ENCODE measurements at regions not wholly inside any gene's neighbourhood (a gene's known extent, or its start where the extent isn't known, plus 50 kb on each side); places are given as distances from the start of the nearest gene placed in this dataset.

- no peaks in the 10 kb centered on the region for H3K4me1 Mint-ChIP-seq
- H3K27ac ChIP-seq (ENCODE audit: insufficient read depth, low read length, poor library complexity, severe bottlenecking) = no peak overlapping the region
- no peak overlapping the region for H3K4me3 Mint-ChIP-seq
- no peak for ATAC-seq (ENCODE audit: low read depth in 2 of 2)
- no peak overlapping the region for H3K4me3 ChIP-seq (ENCODE audit: low read depth, low read length)
- H3K9me3 ChIP-seq (ENCODE audit: control insufficient read depth in 2 of 2, low read length in 2 of 2) = no peaks in the 10 kb centered on the region
- no peaks in the 10 kb centered on the region for H3K9me3 Mint-ChIP-seq
- H3K27me3 ChIP-seq (ENCODE audit: control insufficient read depth, insufficient read depth, low read length) = peaks cover 2% of the 10 kb centered on the region
- DNase-seq = no peak
- H3K36me3 ChIP-seq (ENCODE audit: control insufficient read depth, insufficient read depth, low read length) = no peaks in the 10 kb centered on the region
- H3K27me3 Mint-ChIP-seq = no peaks in the 10 kb centered on the region
- H3K27ac Mint-ChIP-seq = no peak overlapping the region
- no peaks in the 10 kb centered on the region for H3K4me1 ChIP-seq (ENCODE audit: control insufficient read depth, insufficient read depth, low read length, poor library complexity, severe bottlenecking)
- H3K36me3 Mint-ChIP-seq = no peaks in the 10 kb centered on the region
These were observed 51.5 kb downstream of the IRAG1 start for GRCh38 chr11:10641912-10642697.

- Histone ChIP-seq H3K27ac (ENCODE audit: insufficient read depth, low read length, poor library complexity, severe bottlenecking) (no peak overlapping the region), H3K4me3 (ENCODE audit: low read depth, low read length) (no peak overlapping the region), H3K9me3 (ENCODE audit: control insufficient read depth in 2 of 2, low read length in 2 of 2) (no peaks in the 10 kb centered on the region), H3K27me3 (ENCODE audit: control insufficient read depth, insufficient read depth, low read length) (peaks cover 2% of the 10 kb centered on the region), H3K4me1 (ENCODE audit: control insufficient read depth, insufficient read depth, low read length, poor library complexity, severe bottlenecking) (no peaks in the 10 kb centered on the region), H3K36me3 (ENCODE audit: control insufficient read depth, insufficient read depth, low read length) (no peaks in the 10 kb centered on the region)
- Mint-ChIP-seq H3K27ac (no peak overlapping the region), H3K27me3 (no peaks in the 10 kb centered on the region), H3K36me3 (no peaks in the 10 kb centered on the region), H3K4me1 (no peaks in the 10 kb centered on the region), H3K4me3 (no peak overlapping the region), H3K9me3 (no peaks in the 10 kb centered on the region)
- DNase-seq = no peak
- no peak for ATAC-seq (ENCODE audit: low read depth in 2 of 2)
These were observed 52.2 kb downstream of the IRAG1 start for GRCh38 chr11:10641177-10641911.

- Mint-ChIP-seq H3K4me1 (no peaks in the 10 kb centered on the region), H3K4me3 (no peak overlapping the region), H3K36me3 (no peaks in the 10 kb centered on the region), H3K9me3 (no peaks in the 10 kb centered on the region), H3K27ac (no peak overlapping the region), H3K27me3 (no peaks in the 10 kb centered on the region)
- Histone ChIP-seq H3K27me3 (ENCODE audit: control insufficient read depth, insufficient read depth, low read length) (peaks cover 2% of the 10 kb centered on the region), H3K36me3 (ENCODE audit: control insufficient read depth, insufficient read depth, low read length) (no peaks in the 10 kb centered on the region), H3K4me3 (ENCODE audit: low read depth, low read length) (no peak overlapping the region), H3K4me1 (ENCODE audit: control insufficient read depth, insufficient read depth, low read length, poor library complexity, severe bottlenecking) (no peaks in the 10 kb centered on the region), H3K27ac (ENCODE audit: insufficient read depth, low read length, poor library complexity, severe bottlenecking) (no peak overlapping the region), H3K9me3 (ENCODE audit: control insufficient read depth in 2 of 2, low read length in 2 of 2) (no peaks in the 10 kb centered on the region)
- DNase-seq = no peak
- no peak for ATAC-seq (ENCODE audit: low read depth in 2 of 2)
These were observed 53.2 kb downstream of the IRAG1 start for GRCh38 chr11:10640308-10640707.

- Histone ChIP-seq H3K27ac (ENCODE audit: insufficient read depth, low read length, poor library complexity, severe bottlenecking) (no peak overlapping the region), H3K4me1 (ENCODE audit: control insufficient read depth, insufficient read depth, low read length, poor library complexity, severe bottlenecking) (no peaks in the 10 kb centered on the region), H3K4me3 (ENCODE audit: low read depth, low read length) (no peak overlapping the region), H3K36me3 (ENCODE audit: control insufficient read depth, insufficient read depth, low read length) (no peaks in the 10 kb centered on the region), H3K9me3 (ENCODE audit: control insufficient read depth in 2 of 2, low read length in 2 of 2) (no peaks in the 10 kb centered on the region), H3K27me3 (ENCODE audit: control insufficient read depth, insufficient read depth, low read length) (peaks cover 3% of the 10 kb centered on the region)
- Mint-ChIP-seq H3K36me3 (no peaks in the 10 kb centered on the region), H3K4me3 (no peak overlapping the region), H3K27ac (peak overlapping the region in 1 of 3 donors; percentile 76), H3K4me1 (no peaks in the 10 kb centered on the region), H3K27me3 (no peaks in the 10 kb centered on the region), H3K9me3 (no peaks in the 10 kb centered on the region)
- ATAC-seq (ENCODE audit: low read depth in 2 of 2) (no peak), DNase-seq (no peak)
These were observed 54.2 kb downstream of the IRAG1 start for GRCh38 chr11:10639350-10639749.

GRCh38 chr11:10638316-10638925, 55.1 kb downstream of the IRAG1 start:
- no peak overlapping the region for H3K27ac ChIP-seq (ENCODE audit: insufficient read depth, low read length, poor library complexity, severe bottlenecking)
- no peaks in the 10 kb centered on the region for H3K36me3 ChIP-seq (ENCODE audit: control insufficient read depth, insufficient read depth, low read length)
- Mint-ChIP-seq H3K4me1 (no peaks in the 10 kb centered on the region), H3K4me3 (no peak overlapping the region), H3K9me3 (no peaks in the 10 kb centered on the region), H3K27ac (no peak overlapping the region), H3K36me3 (no peaks in the 10 kb centered on the region), H3K27me3 (no peaks in the 10 kb centered on the region)
- peaks cover 4% of the 10 kb centered on the region for H3K27me3 ChIP-seq (ENCODE audit: control insufficient read depth, insufficient read depth, low read length)
- no peak overlapping the region for H3K4me3 ChIP-seq (ENCODE audit: low read depth, low read length)
- ATAC-seq (ENCODE audit: low read depth in 2 of 2) (no peak), DNase-seq (no peak)
- no peaks in the 10 kb centered on the region for H3K9me3 ChIP-seq (ENCODE audit: control insufficient read depth in 2 of 2, low read length in 2 of 2)
- no peaks in the 10 kb centered on the region for H3K4me1 ChIP-seq (ENCODE audit: control insufficient read depth, insufficient read depth, low read length, poor library complexity, severe bottlenecking)

GRCh38 chr11:10637731-10638151, 55.8 kb downstream of the IRAG1 start:
- Histone ChIP-seq H3K36me3 (ENCODE audit: control insufficient read depth, insufficient read depth, low read length) (no peaks in the 10 kb centered on the region), H3K4me3 (ENCODE audit: low read depth, low read length) (no peak overlapping the region), H3K4me1 (ENCODE audit: control insufficient read depth, insufficient read depth, low read length, poor library complexity, severe bottlenecking) (no peaks in the 10 kb centered on the region), H3K9me3 (ENCODE audit: control insufficient read depth in 2 of 2, low read length in 2 of 2) (no peaks in the 10 kb centered on the region), H3K27me3 (ENCODE audit: control insufficient read depth, insufficient read depth, low read length) (peaks cover 4% of the 10 kb centered on the region), H3K27ac (ENCODE audit: insufficient read depth, low read length, poor library complexity, severe bottlenecking) (no peak overlapping the region)
- no peak overlapping the region for H3K27ac Mint-ChIP-seq
- DNase-seq (no peak), ATAC-seq (ENCODE audit: low read depth in 2 of 2) (no peak)
- no peaks in the 10 kb centered on the region for H3K27me3 Mint-ChIP-seq
- no peak overlapping the region for H3K4me3 Mint-ChIP-seq
- no peaks in the 10 kb centered on the region for H3K36me3 Mint-ChIP-seq
- no peaks in the 10 kb centered on the region for H3K4me1 Mint-ChIP-seq
- H3K9me3 Mint-ChIP-seq = no peaks in the 10 kb centered on the region

- no peak overlapping the region for H3K27ac Mint-ChIP-seq
These were observed 59.1 kb downstream of the IRAG1 start for GRCh38 chr11:10634407-10634806.

More at GRCh38 chr11:10634407-10634806, 59.1 kb downstream of the IRAG1 start:
- H3K4me1 Mint-ChIP-seq = no peaks in the 10 kb centered on the region
- H3K27me3 ChIP-seq (ENCODE audit: control insufficient read depth, insufficient read depth, low read length) = peaks cover 4% of the 10 kb centered on the region
- H3K27ac ChIP-seq (ENCODE audit: insufficient read depth, low read length, poor library complexity, severe bottlenecking) = no peak overlapping the region
- no peaks in the 10 kb centered on the region for H3K9me3 ChIP-seq (ENCODE audit: control insufficient read depth in 2 of 2, low read length in 2 of 2)
- no peak for ATAC-seq (ENCODE audit: low read depth in 2 of 2)
- H3K4me3 Mint-ChIP-seq = no peak overlapping the region
- H3K9me3 Mint-ChIP-seq = no peaks in the 10 kb centered on the region
- no peak overlapping the region for H3K4me3 ChIP-seq (ENCODE audit: low read depth, low read length)
- no peaks in the 10 kb centered on the region for H3K27me3 Mint-ChIP-seq
- H3K4me1 ChIP-seq (ENCODE audit: control insufficient read depth, insufficient read depth, low read length, poor library complexity, severe bottlenecking) = no peaks in the 10 kb centered on the region
- no peaks in the 10 kb centered on the region for H3K36me3 ChIP-seq (ENCODE audit: control insufficient read depth, insufficient read depth, low read length)
- no peak for DNase-seq
- H3K36me3 Mint-ChIP-seq = no peaks in the 10 kb centered on the region
